ENCODE measurements at regions not wholly inside any gene's neighbourhood (a gene's known extent, or its start where the extent isn't known, plus 50 kb on each side); places are given as distances from the start of the nearest gene placed in this dataset.

GRCh38 chr7:42476255-42476654 is 239.2 kb upstream of the GLI3 start:
- H3K4me3 ChIP-seq (ENCODE audit: low read depth, low read length) = no peak overlapping the region
- TF ChIP-seq, protein P1, sequence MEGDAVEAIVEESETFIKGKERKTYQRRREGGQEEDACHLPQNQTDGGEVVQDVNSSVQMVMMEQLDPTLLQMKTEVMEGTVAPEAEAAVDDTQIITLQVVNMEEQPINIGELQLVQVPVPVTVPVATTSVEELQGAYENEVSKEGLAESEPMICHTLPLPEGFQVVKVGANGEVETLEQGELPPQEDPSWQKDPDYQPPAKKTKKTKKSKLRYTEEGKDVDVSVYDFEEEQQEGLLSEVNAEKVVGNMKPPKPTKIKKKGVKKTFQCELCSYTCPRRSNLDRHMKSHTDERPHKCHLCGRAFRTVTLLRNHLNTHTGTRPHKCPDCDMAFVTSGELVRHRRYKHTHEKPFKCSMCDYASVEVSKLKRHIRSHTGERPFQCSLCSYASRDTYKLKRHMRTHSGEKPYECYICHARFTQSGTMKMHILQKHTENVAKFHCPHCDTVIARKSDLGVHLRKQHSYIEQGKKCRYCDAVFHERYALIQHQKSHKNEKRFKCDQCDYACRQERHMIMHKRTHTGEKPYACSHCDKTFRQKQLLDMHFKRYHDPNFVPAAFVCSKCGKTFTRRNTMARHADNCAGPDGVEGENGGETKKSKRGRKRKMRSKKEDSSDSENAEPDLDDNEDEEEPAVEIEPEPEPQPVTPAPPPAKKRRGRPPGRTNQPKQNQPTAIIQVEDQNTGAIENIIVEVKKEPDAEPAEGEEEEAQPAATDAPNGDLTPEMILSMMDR (IDR thresholded peaks at IDR 0.05; ENCODE audit: borderline replicate concordance, insufficient read depth, low read depth, low read length) = no peak

GRCh38 chr7:42475082-42475481 is 238.1 kb upstream of the GLI3 start:
- TF ChIP-seq, protein P1 (IDR thresholded peaks at IDR 0.05; ENCODE audit: borderline replicate concordance, insufficient read depth, low read depth, low read length) = no peak

GRCh38 chr7:42473099-42473498 is 236.1 kb upstream of the GLI3 start:
- no peak overlapping the region for H3K4me3 ChIP-seq (ENCODE audit: low read depth, low read length)

More at GRCh38 chr7:42475082-42475481, 238.1 kb upstream of the GLI3 start:
- no peak overlapping the region for H3K4me3 ChIP-seq (ENCODE audit: low read depth, low read length)

GRCh38 chr7:42471573-42472174 is 234.7 kb upstream of the GLI3 start:
- H3K4me3 ChIP-seq (ENCODE audit: low read depth, low read length) = no peak overlapping the region
- TF ChIP-seq, protein P1 (IDR thresholded peaks at IDR 0.05; ENCODE audit: borderline replicate concordance, insufficient read depth, low read depth, low read length) = no peak

More at GRCh38 chr7:42473099-42473498, 236.1 kb upstream of the GLI3 start:
- TF ChIP-seq, protein P1 (IDR thresholded peaks at IDR 0.05; ENCODE audit: borderline replicate concordance, insufficient read depth, low read depth, low read length) = no peak

- TF ChIP-seq, protein P1 (IDR thresholded peaks at IDR 0.05; ENCODE audit: borderline replicate concordance, insufficient read depth, low read depth, low read length) = no peak
- H3K4me3 ChIP-seq (ENCODE audit: low read depth, low read length) = no peak overlapping the region
Measured at GRCh38 chr7:42469341-42469740, 232.3 kb upstream of the GLI3 start.

DNA sequence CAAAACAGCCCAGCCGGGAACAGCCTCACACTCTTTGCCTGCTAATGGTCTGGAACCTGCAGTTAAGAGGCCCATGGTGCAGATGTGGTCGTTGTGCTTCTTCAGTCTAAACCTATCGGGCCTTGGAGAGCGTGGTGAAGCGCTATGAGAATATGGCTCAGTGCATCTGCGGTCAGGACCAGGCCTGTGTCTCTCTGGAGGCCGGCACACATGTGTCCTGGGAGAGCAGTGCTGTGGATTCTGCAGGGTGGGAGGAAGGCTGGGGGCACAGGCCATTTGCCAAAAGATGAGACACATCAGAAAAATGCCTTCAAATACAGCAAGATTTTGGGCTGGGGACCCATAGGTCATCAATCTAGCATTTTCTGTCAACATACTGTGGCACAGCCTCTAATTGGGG is 231.5 kb upstream of the GLI3 start:
- no peak overlapping the region for H3K4me3 ChIP-seq (ENCODE audit: low read depth, low read length)
- TF ChIP-seq, protein P1 (IDR thresholded peaks at IDR 0.05; ENCODE audit: borderline replicate concordance, insufficient read depth, low read depth, low read length) = no peak

GRCh38 chr7:42461537-42461936 is 224.5 kb upstream of the GLI3 start:
- TF ChIP-seq, protein P1 (IDR thresholded peaks at IDR 0.05; ENCODE audit: borderline replicate concordance, insufficient read depth, low read depth, low read length) = no peak
- no peak overlapping the region for H3K4me3 ChIP-seq (ENCODE audit: low read depth, low read length)

Measured in GM12875 (cell line).